H54 (cell line): ENCODE measurements at regions not wholly inside any gene's neighbourhood (a gene's known extent, or its start where the extent isn't known, plus 50 kb on each side); places are given as distances from the start of the nearest gene placed in this dataset.

Source experiments
- DNase-seq: peaks from one replicate; pipeline ENCODE4 v3.0.0; 2011; ENCODE audit warnings: low spot score, mixed read lengths; ENCODE audit not compliant: insufficient read length
- FAIRE-seq: peaks from 3 replicates; lab custom pipeline; 2011; peaks lifted over from hg19 to GRCh38; lab: Jason Lieb, UNC
- POLR2A ChIP-seq: IDR thresholded peaks from 2 replicates; pipeline ENCODE4 v1.6.1; 2011; ENCODE audit warnings: low read depth, mild to moderate bottlenecking, low read length

DNA sequence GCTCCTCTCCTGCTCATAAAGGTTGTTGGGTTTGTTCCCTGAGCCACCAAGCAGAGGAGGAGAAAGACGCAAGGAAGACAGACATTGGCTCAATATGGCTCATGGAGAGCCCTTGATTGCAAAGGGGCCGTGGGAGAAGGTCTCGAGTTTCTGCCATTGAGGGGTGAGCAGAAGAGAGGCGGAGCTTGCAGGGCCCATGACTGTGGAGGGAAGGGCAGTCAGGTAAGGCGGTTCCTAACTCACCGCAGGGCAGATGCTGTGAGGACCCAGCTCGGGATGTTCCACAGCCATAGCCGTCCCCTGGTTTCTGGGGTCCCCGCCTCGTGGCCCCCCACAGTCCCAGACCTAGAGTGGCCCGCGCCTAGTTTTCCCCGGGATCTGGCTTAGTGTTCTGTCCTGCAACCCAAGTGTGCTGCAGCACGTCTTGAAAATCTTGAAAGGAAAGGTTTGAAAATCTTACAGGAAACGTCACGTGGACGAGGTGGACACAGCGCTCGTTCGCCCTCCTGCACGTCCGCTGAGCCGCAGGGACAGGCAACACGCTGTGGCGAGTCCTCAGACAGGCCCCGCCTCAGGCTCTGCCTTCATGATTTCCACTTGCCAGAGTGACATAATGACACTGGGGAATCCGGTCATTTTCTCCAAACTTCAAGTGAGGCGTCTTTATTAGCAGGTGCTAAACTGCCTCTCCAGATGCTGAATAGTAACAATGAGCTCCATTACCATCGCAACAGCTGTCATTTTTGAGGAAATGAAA lies 105.5 kb upstream of the HDAC4 start:
- TF ChIP-seq POLR2A: no peak
- FAIRE-seq (no peak), DNase-seq (no peak)

DNA sequence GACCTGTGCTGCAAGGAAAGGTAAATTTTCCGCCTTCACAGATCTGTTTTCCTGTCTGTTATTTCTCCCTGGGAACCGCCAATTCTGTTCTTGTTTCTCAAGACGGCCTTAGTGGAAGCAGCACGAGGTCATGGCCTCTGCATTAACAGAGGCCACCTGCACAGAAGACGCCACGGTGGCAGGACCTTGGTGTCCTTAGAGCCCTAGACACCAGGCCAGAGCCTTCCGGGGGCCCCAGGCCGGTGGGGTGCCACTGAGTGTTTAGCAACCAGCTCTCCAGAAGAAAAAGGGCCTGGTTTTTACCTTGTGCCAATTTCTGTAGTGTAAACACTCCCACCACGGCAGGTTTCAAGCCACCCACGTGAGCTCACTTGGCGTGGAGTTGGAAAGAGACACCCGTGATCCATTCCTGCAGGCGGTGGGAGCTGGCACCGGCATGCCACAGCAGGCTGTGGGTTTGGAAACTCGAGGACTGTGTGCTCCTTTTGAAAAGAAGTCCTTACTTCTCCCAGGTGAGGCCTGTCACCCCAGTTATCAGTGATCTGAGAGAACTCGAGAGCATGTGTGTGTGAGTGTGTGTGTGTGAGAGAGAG lies 103.9 kb upstream of the HDAC4 start:
- FAIRE-seq (no peak), DNase-seq (no peak)
- TF ChIP-seq POLR2A: no peak

DNA sequence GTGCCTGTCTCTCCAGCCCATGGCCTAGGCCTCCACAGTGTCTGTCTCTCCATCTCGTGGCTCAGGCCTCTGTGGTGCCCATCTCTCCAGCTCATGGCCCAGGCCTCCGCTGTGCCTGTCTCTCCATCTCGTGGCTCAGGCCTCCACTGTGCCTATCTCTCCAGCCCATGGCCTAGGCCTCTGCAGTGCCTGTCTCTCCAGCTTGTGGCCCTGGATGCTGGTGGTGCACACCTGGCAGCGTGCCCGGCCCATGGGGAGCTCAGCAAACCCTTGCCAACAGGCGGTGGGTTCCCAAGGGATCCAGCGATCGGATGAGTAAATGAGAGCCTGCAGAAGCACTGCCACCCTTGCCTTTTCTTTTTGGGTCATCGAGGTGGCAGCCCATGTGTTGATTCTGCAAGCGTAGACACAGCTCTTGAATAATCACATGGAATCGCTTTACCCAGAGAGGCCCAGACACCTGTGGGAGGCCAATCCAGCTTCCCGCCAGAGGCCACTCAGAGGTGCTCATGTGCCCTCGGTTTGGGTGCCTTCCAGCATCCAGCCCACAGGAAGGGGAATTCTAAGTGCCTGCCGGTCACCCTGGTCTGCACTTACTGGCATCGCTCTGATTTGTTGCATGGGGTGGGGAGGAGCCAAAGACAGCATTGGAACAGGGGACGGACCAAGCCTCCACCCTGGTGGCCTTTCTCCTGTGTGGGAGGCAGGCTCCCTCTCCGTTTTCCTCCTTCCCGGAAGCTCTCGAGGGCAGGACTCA lies 101.8 kb upstream of the HDAC4 start:
- FAIRE-seq (no peak), DNase-seq (no peak)
- TF ChIP-seq POLR2A: no peak

DNA sequence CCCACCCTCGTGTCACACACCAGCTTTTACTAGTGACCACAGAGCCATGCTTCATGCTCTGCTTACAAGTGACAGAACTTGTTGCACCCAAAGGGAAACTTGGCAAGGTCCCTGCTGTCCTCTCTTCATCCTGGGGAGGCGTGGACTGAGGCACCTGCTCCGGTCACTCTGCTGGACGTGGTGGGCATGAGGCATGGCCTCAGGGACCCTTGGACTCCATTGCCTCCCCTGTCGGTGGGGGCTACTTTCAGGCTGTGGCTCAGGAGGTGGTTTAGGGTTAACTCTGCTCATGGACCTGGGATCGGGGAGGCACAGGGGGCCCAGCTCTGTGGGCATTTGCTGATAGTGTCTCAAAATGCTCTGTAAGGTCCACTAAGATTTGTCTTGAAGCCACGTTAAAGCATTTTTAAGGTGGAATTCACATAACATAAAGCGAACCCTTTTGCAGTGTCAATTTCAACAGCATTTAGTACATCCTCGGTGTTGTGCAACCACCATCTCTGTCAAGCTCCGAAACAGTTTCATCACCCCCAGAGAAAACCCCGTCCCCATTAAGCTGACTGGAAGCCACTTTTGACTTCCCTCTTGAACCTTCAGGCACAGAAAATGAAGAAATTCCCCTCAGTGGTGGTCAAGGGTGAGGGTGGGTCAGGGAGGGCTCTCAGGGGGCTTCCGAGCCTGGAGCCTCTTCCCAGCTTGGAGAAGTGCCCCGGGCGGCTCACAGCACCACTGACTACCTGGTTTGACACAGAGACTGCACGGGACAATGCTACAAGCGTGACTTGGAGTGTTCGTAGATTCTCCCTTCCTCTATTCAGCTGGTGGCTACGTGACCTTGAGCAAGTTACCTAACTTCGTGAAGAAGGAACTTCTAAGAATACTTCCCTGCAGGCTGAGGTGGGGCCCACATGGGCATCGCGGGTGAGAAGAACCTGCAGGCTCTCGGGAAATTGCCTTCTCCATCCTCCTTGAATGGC lies 100.0 kb upstream of the HDAC4 start:
- TF ChIP-seq POLR2A: no peak
- FAIRE-seq (no peak), DNase-seq (no peak)

DNA sequence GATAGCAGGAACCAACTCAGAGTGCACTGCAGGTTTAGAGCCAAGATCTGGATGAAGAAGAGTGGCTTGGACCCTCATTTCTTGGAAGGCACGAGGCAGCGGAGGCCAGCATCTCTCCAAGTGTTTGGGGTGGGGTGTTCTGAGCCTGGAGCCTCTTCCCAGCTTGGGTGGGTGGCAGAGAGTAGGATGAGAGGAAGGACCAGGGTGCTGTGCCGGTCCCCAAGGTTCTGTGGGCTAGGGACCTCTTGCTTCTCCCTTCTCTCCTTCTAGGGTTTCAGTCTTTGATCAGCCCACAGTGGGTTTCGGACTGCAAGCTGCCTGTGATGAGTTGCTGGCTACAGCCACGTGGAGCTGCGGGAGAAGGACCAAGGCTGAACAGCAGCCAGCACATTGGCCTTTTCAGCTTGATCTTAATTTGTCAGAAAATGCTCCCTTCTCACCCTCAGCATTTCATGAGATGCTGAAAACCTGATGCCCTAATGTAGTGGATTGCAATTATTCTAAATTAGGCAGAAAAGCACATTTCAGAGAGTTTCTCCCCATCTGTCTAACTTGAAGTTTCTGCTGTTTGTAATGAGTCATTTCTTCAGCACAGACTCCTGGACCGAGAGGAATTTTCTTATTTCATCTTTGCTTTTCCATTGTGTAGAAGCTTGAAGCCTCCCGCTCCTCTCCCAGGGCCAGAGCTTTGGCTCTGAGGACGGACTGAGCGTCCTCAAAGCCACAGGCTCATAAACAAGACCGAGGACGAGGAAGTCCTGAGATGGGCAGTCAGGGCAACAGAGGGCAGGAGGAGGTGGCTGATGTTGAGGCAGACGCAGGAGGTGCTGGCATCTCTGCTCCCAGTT lies 99.1 kb upstream of the HDAC4 start:
- DNase-seq (no peak), FAIRE-seq (no peak)
- TF ChIP-seq POLR2A: no peak

DNA sequence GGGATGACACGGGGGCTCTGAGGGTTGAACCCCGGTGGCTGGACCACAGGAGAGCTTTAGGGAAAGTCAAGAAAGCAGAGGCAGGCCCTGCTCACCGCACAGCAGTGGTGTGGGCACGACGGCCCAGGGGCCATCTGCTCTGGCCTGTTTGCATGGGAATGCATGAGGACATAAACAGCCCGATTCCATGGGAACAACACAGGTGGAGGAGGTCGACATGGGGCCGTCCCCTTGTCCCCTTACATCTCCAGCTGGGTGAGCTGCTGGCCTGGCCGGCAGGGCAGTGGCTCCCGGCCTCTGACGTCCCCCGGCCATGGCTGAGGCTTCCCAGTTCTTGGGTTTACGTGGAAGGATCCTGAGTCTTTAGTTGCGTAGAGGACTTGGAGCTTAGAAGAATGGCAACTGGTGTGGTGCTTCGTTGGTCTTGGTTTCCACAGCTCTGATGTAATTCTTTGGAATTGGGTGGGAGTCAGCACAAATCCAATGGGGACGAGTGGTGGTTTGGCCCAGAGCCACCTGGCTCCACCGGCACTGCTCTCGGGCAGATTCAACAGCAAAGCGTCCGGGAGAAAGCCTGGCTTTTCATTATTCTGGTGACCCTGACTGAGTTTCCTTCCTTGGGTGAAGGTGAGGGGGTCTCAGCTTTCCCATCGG lies 98.3 kb upstream of the HDAC4 start:
- no peak for DNase-seq
- no peak for TF ChIP-seq POLR2A
- FAIRE-seq: no peak

DNA sequence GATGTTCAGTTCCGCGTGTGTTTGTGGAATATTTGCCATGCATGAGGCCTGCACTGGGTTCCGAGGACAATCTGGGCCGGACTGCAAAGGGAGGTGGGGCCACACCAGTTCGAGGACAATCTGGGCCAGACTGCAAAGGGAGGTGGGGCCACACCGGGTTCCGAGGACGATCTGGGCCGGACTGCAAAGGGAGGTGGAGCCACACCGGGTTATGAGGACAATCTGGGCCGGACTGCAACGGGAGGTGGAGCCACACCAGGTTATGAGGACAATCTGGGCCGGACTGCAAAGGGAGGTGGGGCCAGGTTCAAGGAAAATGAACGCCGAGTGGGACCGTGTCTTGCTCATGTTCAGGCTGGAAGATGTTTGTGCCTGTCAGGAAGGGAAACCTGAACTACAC lies 97.8 kb upstream of the HDAC4 start:
- DNase-seq: no peak
- no peak for TF ChIP-seq POLR2A
- no peak for FAIRE-seq

DNA sequence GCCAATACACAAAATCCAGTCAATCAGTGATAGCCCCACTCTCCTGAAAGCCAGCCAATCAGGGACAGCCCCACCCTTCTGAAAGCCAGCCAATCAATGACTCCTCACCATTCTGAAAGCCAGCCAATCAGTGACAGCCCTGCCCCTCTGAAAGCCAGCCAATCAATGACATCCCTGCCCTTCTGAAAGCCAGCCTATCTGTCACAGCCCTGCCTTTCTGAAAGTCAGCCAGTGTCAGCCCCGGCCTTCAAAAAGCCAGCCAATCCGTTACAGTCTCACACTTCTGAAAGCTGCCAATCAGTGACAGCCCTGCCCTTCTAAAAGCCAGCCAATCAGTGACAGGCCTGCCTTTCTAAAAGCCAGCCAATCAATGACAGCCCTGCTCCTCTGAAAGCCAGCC lies 95.9 kb upstream of the HDAC4 start:
- DNase-seq: no peak
- no peak for TF ChIP-seq POLR2A

DNA sequence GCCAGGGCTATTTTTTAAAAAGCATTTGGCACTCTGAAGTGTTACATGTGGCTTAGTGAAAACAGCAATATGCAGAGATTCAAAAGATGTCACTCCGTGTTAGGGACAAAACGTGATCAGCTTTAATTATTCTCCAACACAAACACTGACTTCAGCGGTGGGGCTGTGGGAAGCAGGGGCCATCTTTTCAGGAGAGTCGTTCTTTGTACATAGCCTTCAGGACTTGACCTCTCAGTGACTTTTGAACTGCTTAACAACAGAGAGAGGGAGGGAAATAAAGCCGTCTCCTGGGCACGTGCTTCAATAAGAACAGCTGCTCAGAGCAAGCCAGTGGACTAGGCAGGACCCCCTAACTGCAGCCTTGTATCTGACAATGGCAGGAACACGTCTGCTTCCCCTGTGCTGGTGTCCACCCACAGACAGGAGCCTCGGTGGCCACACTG lies 95.0 kb upstream of the HDAC4 start:
- DNase-seq (no peak), FAIRE-seq (no peak)
- TF ChIP-seq POLR2A: no peak

More for the DNA sequence above, 95.9 kb upstream of the HDAC4 start:
- FAIRE-seq: no peak

DNA sequence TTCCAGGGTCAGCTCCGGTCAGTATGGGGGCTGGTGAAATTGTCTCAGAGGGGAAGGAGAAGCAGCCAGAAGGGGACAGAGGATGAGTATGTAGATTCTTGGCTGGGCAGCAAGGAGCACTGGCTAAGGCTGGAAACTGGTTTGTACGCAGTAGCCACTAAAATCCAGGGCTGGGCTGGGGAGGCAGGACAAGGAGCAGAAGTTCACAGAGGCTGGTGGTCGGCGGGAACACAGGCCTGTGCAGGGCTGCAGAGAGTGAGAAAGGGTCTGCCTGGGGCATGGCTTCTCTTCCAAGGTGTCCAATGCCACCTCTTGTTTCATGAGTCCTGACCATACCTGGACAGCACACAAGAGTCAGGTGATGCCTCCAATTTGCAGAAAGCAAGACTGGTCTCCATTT lies 94.4 kb upstream of the HDAC4 start:
- no peak for DNase-seq
- TF ChIP-seq POLR2A: no peak
- FAIRE-seq: no peak

DNA sequence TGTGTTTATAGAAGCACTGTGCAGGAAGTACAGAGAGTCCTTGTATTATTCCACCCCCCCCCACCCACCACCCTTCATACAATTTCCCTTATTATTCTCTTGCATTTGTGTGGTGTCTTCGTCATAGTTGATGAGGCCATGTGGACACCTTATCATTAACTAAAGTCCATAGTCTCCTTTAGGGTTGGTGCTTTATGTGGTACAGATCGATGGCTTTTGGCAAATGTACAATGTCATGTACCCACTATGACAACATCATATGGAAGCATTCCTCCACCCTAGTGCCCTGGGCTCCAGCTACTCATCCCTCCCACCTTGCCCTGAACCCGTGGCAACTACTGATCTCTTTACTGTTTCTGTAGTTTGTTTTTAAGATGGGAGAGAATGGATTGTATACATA lies 93.8 kb upstream of the HDAC4 start:
- DNase-seq: no peak
- FAIRE-seq: no peak
- no peak for TF ChIP-seq POLR2A

DNA sequence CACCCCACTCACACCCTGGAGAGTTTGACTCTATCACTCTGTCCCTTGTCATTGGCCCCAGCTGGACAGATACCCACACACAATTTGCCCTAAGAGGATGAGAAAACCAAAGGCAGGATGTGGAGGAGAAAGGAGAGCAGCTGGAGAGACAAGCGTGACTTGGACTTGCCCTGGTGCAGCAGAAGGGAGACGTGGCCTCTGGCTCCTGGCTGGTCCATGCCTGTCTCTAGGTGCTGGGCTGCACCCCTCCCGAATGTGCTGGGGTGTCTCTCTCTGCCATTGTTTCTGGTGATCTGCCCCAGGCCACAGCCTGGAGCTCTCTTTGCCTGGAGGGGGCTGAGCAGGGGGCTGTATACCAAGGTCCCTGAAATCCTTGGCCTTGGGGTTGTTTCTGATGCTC lies 88.7 kb upstream of the HDAC4 start:
- FAIRE-seq (no peak), DNase-seq (no peak)
- no peak for TF ChIP-seq POLR2A

DNA sequence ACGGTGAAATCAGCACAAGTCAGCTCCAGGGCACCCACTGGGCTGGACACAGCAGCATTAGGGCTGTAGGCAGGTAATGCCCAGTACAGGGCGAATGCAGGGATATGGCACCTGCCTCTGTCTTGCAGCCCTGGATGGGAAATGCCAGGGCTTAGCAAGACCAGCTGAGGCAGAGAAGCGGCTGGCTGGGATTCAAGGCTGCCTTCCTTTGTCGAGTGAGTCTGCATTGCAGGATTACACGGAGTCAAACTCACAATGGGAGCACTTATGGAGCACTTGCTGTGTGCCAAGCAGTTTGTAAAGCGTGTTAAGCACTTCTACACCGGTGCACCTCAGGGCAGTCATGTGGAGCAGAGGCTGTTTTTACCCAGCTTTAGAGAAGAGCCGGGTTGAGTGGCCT lies 87.3 kb upstream of the HDAC4 start:
- DNase-seq (no peak), FAIRE-seq (no peak)
- no peak for TF ChIP-seq POLR2A
